Eye (tissue), 1 donor: ENCODE measurements at regions not wholly inside any gene's neighbourhood (a gene's known extent, or its start where the extent isn't known, plus 50 kb on each side); places are given as distances from the start of the nearest gene placed in this dataset.
A peak's percentile ranks its signal among the peaks of the same experiment; 100 is the strongest.
"Not testable (repeated sequence)": the region's sequence is repeated elsewhere in the genome, so short reads cannot be mapped to it uniquely, and the experiment has no call there.

ENCODE experiments used
- DNase-seq: peaks from one replicate; pipeline ENCODE4 v3.0.0-alpha.2; 2015

GRCh38 chr1:82152356-82153271 lies 351.9 kb downstream of the ADGRL2 start:
- DNase-seq = no peak

- DNase-seq = no peak
Measured at GRCh38 chr1:82145656-82146055, 344.9 kb downstream of the ADGRL2 start.

GRCh38 chr1:82143108-82143833 lies 342.5 kb downstream of the ADGRL2 start:
- DNase-seq = no peak

- no peak for DNase-seq
Measured at GRCh38 chr1:82141390-82141789, 340.7 kb downstream of the ADGRL2 start.

- no peak for DNase-seq
Measured at GRCh38 chr1:82139751-82140468, 339.2 kb downstream of the ADGRL2 start.

GRCh38 chr1:82136351-82136750 lies 335.6 kb downstream of the ADGRL2 start:
- DNase-seq = not testable (repeated sequence)

GRCh38 chr1:82125866-82126265 lies 325.1 kb downstream of the ADGRL2 start:
- DNase-seq = no peak

GRCh38 chr1:82125119-82125518 lies 324.4 kb downstream of the ADGRL2 start:
- DNase-seq = peak; percentile 58

- DNase-seq = no peak
Measured at GRCh38 chr1:82121421-82121820, 320.7 kb downstream of the ADGRL2 start.

- DNase-seq = no peak
Measured at GRCh38 chr1:82116105-82116504, 315.4 kb downstream of the ADGRL2 start.

- DNase-seq = no peak
Measured at GRCh38 chr1:82114887-82115286, 314.2 kb downstream of the ADGRL2 start.

GRCh38 chr1:82110366-82111254 lies 309.9 kb downstream of the ADGRL2 start:
- DNase-seq = peak; percentile 42

- DNase-seq = no peak
Measured at GRCh38 chr1:82108843-82109242, 308.1 kb downstream of the ADGRL2 start.

GRCh38 chr1:82106672-82107071 lies 305.9 kb downstream of the ADGRL2 start:
- no peak for DNase-seq

GRCh38 chr1:82099170-82099569 lies 298.4 kb downstream of the ADGRL2 start:
- DNase-seq = no peak

GRCh38 chr1:82094136-82094535 lies 293.4 kb downstream of the ADGRL2 start:
- DNase-seq = no peak

GRCh38 chr1:82091729-82092128 lies 291.0 kb downstream of the ADGRL2 start:
- no peak for DNase-seq

GRCh38 chr1:82091265-82091664 lies 290.5 kb downstream of the ADGRL2 start:
- no peak for DNase-seq

- no peak for DNase-seq
Measured at GRCh38 chr1:82090104-82090503, 289.4 kb downstream of the ADGRL2 start.

GRCh38 chr1:82086739-82087138 lies 286.0 kb downstream of the ADGRL2 start:
- no peak for DNase-seq

GRCh38 chr1:82079607-82080006 lies 278.9 kb downstream of the ADGRL2 start:
- DNase-seq = no peak

- no peak for DNase-seq
Measured at GRCh38 chr1:82073659-82074058, 272.9 kb downstream of the ADGRL2 start.
